ENCODE measurements at regions not wholly inside any gene's neighbourhood (a gene's known extent, or its start where the extent isn't known, plus 50 kb on each side); places are given as distances from the start of the nearest gene placed in this dataset.

DNA sequence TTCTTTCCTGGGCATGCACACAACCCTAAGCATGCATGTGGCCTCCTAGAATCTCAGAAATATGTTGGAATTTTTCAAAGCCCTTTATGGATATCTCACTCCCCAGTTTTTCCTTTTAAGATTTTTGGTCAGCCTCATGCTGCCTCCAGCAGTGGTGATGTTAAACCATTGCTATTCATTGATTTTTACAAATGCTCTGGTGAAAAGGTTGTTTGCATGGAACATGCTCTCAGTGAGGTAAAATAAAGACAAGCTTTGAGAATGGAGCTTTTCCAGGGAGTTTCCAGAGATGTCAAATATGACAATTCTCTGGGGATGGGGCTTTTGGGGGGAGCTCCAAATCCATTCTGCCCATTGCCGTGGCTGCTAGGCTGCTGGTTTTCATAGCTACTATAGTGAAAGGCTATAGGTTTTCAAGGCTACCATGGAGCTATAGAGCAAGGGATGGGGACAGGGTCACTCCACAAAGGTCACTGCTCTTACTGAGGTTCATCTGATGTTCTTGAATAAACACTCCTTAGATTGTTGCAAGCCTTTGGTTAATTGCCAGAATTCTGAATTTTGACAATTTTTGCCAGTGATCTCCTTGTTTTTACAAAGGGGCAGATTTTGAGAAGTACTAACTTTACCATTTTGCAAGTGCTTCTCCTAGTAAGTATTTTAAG lies 178.1 kb upstream of the ARG1 start:
- TF ChIP-seq ZNF219 (CRISPR knock-in tag; IDR thresholded peaks at IDR 0.05; ENCODE audit: borderline replicate concordance) (no peak), ATF1 (CRISPR knock-in tag; IDR thresholded peaks at IDR 0.05) (no peak), ZBTB21 (CRISPR knock-in tag; IDR thresholded peaks at IDR 0.05; ENCODE audit: borderline replicate concordance) (no peak), FOXP1 (CRISPR knock-in tag; IDR thresholded peaks at IDR 0.05; ENCODE audit: borderline replicate concordance) (no peak), GTF2I (CRISPR knock-in tag; conservative IDR thresholded peaks at IDR 0.05) (no peak), NR2C2 (CRISPR knock-in tag; IDR thresholded peaks at IDR 0.05) (no peak), JUN (CRISPR knock-in tag; IDR thresholded peaks at IDR 0.05) (no peak), SMAD4 (CRISPR knock-in tag; IDR thresholded peaks at IDR 0.05) (no peak)
- TF ChIP-seq, protein P1, sequence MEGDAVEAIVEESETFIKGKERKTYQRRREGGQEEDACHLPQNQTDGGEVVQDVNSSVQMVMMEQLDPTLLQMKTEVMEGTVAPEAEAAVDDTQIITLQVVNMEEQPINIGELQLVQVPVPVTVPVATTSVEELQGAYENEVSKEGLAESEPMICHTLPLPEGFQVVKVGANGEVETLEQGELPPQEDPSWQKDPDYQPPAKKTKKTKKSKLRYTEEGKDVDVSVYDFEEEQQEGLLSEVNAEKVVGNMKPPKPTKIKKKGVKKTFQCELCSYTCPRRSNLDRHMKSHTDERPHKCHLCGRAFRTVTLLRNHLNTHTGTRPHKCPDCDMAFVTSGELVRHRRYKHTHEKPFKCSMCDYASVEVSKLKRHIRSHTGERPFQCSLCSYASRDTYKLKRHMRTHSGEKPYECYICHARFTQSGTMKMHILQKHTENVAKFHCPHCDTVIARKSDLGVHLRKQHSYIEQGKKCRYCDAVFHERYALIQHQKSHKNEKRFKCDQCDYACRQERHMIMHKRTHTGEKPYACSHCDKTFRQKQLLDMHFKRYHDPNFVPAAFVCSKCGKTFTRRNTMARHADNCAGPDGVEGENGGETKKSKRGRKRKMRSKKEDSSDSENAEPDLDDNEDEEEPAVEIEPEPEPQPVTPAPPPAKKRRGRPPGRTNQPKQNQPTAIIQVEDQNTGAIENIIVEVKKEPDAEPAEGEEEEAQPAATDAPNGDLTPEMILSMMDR (IDR thresholded peaks at IDR 0.05): no peak
- TF ChIP-seq, protein P2, sequence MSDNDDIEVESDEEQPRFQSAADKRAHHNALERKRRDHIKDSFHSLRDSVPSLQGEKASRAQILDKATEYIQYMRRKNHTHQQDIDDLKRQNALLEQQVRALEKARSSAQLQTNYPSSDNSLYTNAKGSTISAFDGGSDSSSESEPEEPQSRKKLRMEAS (CRISPR knock-in tag; IDR thresholded peaks at IDR 0.05): no peak
- TF ChIP-seq, protein P3, sequence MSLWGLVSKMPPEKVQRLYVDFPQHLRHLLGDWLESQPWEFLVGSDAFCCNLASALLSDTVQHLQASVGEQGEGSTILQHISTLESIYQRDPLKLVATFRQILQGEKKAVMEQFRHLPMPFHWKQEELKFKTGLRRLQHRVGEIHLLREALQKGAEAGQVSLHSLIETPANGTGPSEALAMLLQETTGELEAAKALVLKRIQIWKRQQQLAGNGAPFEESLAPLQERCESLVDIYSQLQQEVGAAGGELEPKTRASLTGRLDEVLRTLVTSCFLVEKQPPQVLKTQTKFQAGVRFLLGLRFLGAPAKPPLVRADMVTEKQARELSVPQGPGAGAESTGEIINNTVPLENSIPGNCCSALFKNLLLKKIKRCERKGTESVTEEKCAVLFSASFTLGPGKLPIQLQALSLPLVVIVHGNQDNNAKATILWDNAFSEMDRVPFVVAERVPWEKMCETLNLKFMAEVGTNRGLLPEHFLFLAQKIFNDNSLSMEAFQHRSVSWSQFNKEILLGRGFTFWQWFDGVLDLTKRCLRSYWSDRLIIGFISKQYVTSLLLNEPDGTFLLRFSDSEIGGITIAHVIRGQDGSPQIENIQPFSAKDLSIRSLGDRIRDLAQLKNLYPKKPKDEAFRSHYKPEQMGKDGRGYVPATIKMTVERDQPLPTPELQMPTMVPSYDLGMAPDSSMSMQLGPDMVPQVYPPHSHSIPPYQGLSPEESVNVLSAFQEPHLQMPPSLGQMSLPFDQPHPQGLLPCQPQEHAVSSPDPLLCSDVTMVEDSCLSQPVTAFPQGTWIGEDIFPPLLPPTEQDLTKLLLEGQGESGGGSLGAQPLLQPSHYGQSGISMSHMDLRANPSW (CRISPR knock-in tag; conservative IDR thresholded peaks at IDR 0.05; ENCODE audit: low read depth): no peak
- TF ChIP-seq, protein P4, sequence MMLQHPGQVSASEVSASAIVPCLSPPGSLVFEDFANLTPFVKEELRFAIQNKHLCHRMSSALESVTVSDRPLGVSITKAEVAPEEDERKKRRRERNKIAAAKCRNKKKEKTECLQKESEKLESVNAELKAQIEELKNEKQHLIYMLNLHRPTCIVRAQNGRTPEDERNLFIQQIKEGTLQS (CRISPR knock-in tag; conservative IDR thresholded peaks at IDR 0.05): no peak
- TF ChIP-seq, protein P5, sequence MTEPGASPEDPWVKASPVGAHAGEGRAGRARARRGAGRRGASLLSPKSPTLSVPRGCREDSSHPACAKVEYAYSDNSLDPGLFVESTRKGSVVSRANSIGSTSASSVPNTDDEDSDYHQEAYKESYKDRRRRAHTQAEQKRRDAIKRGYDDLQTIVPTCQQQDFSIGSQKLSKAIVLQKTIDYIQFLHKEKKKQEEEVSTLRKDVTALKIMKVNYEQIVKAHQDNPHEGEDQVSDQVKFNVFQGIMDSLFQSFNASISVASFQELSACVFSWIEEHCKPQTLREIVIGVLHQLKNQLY (CRISPR knock-in tag; IDR thresholded peaks at IDR 0.05): no peak
- TF ChIP-seq, protein P6, sequence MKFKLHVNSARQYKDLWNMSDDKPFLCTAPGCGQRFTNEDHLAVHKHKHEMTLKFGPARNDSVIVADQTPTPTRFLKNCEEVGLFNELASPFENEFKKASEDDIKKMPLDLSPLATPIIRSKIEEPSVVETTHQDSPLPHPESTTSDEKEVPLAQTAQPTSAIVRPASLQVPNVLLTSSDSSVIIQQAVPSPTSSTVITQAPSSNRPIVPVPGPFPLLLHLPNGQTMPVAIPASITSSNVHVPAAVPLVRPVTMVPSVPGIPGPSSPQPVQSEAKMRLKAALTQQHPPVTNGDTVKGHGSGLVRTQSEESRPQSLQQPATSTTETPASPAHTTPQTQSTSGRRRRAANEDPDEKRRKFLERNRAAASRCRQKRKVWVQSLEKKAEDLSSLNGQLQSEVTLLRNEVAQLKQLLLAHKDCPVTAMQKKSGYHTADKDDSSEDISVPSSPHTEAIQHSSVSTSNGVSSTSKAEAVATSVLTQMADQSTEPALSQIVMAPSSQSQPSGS (CRISPR knock-in tag; IDR thresholded peaks at IDR 0.05; ENCODE audit: borderline replicate concordance, low read depth): no peak
